HG03064 (cell line): ENCODE measurements at regions not wholly inside any gene's neighbourhood (a gene's known extent, or its start where the extent isn't known, plus 50 kb on each side); places are given as distances from the start of the nearest gene placed in this dataset.
"Not testable (repeated sequence)": the region's sequence is repeated elsewhere in the genome, so short reads cannot be mapped to it uniquely, and the experiment has no call there.

Experiments used
- ATAC-seq: cut with Tn5 transposase; IDR thresholded peaks from one replicate; pipeline ENCODE4 v1.9.1; 2021; ENCODE audit warnings: low read depth; ENCODE audit not compliant: unreplicated experiment

DNA sequence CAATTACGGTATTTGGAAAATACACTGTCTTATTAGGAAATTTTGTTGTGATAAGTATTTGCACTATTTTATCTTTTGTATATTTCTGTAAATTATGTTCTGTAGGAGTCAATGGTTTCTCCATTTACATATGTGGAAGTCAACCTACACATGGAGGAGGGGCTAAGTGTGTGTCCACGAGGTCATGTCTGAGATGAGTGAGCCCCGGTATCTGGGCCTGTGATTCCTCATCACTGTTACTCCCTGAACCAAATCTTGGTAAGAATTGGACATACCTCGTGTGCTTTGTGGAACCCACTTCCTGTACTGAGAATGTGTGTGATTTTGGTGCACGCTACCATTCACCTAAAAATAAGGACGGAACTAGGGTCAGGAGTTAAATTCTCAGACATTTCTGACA, 1105.5 kb downstream of the TMEM121 start:
- no peak for ATAC-seq

DNA sequence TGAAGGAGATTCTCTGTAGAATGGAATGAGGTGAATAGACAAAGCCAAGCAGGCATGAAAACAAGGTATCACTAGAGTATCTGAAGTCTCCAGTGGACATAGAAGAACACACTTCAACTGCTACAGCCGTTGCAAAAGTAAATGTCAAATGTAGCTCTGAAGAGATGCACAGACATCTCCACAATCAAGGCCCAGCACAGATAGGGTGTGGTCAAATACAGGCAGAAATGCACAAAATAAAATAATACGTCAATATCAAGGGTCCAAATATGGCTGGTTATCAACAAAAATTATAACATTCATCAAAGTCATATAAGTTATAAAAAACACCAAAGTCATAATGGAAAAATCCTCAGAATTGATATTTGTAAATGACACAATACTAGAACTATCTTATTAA, 1107.3 kb downstream of the TMEM121 start:
- ATAC-seq, result no peak

DNA sequence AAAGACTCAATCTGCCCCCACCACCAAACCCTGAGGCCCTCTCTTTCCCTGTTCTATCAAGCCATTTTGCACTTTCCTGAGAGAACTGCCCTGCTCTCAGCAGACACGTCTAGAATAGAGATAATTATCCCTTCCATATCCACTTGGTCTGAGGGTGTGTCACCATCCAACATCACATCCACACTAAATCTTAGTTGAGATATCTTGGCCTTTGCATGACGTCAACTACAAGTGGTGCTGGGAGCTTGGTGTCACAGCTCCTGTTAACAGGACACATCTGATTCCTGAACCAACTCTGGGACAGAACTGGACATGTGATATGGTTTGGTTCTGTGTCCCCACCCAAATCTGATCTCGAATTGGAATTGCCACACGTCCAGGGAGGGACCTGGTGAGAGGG, 1109.2 kb downstream of the TMEM121 start:
- no peak for ATAC-seq

DNA sequence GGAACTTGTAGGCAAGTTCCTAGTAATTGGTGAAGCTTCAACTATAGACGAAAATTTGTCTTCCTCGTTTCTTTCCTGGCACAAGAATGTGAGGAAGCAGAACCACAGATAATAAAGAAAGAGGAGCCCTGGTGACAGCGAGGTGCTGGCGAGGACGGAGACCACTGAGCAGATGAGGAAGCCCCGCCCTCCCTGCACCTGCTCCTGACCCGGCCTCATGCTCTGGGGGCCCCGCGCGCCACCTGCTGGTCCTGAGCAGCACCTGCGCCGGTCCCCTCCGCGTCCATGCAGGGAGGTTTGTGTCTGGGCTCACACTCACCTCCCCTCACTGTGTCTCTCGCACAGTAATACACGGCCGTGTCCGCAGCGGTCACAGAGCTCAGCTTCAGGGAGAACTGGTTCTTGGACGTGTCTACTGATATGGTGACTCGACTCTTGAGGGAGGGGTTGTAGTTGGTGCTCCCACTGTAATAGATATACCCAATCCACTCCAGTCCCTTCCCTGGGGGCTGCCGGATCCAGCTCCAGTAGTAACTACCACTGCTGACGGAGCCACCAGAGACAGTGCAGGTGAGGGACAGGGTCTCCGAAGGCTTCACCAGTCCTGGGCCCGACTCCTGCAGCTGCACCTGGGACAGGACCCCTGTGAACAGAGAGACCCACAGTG, 1112.5 kb downstream of the TMEM121 start:
- not testable (repeated sequence) for ATAC-seq

DNA sequence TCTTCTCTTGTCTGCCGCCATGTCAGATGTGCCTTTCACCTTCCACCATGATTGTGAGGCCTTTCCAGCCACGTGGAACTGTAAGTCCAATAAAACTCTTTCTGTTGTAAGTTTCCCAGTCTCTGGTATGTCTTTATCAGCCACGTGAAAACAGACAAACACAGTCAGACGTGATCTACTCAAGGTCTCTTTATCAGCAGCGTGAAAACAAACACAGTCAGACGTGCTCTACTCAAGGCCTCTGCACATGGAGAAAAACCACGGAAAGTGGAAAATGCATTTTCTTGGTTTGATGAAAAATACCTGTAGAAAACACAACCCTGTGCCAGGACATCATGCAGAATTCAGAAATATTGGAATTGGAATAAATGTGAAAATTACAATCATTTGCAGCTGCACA, 1115.7 kb downstream of the TMEM121 start:
- ATAC-seq, result no peak

DNA sequence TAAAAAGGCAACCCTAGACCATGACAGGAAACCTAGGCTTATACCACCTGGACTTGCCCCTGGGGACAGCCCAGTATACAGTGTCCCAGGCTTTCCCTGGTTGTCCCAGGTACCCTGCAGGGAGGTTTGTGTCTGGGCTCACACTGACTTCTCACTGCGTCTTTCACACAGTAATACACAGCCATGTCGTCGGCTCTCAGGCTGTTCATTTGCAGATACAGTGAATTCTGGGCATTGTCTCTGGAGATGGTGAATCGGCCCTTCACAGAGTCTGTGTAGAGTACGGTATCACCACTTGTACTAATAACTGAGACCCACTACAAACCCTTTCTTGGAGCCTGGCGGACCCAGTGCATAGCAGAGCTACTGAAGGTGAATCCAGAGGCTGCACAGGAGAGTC, 1116.6 kb downstream of the TMEM121 start:
- ATAC-seq, result not testable (repeated sequence)

DNA sequence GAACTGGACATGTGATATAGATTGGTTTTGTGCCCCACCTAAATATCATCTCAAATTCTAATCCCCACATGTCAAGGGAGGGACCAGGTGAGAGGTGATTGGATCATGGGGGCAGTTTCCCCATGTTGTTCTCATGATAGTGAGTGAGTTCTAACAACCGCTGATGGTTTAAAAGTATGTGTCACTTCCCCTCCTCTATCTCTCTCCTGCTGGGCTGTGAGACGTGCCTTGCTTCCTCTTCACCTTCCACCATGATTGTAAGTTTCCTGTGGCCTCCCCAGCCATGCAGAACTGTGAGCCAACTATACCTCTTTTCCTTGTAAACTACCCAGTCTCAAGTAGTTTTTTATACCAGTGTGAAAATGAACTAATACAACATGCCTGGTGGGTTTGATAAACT, 1122.5 kb downstream of the TMEM121 start:
- not testable (repeated sequence) for ATAC-seq

DNA sequence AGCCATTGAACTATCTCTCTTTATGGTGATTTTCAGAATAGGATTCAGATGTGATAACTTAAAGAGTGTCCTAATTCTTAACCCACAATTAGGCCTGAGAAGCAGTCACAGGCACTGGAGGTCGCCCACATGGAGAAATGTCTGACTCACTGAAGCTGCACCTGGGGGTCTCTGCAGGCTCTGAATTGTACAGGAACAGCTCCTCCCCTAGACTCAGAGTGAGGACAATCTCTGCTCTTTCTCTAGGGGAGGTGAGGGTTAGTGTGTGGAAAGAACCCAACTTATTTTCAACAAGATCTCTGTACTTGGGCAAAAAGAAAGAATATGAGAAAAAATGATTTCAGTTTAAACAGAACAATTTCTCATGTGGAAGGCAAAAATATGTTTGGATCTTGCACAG, 1124.6 kb downstream of the TMEM121 start:
- ATAC-seq, result no peak

DNA sequence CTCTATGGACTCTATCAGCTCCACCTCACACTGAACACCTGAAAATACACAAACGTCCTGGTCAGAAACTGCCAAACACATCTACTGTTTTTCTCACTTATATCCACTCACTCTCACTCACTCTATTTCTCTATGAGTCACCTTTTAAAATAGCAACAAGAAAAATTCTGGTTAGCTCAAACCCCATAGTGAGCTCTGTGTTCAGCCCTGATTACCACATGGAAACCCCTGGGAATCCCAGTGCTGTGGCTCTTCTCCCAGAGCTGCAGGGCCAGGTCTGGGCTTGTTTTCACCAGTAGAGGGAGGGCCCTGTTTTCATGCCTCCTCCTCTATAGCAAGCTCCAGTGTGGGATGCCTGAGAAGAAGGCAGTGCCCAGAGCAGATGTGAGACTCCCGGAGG, 1126.1 kb downstream of the TMEM121 start:
- ATAC-seq, result no peak

DNA sequence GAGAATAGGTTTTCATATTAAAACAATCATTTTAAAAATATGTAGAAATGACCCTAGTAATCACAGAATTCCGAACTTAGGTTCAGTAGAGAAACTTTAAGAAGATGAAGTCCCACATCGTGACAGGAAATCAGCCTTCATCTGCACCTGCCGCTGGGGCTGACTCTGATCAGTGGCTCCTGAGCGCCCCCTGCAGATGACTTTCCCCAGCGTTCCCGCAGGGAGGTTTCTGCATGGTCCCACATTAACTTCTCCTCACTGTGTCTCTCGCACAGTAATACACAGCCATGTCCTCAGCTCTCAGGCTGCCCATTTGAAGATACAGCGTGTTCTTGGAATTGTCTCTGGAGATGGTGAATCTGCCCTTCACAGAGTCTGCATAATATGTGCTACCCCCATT, 1131.1 kb downstream of the TMEM121 start:
- no peak for ATAC-seq

DNA sequence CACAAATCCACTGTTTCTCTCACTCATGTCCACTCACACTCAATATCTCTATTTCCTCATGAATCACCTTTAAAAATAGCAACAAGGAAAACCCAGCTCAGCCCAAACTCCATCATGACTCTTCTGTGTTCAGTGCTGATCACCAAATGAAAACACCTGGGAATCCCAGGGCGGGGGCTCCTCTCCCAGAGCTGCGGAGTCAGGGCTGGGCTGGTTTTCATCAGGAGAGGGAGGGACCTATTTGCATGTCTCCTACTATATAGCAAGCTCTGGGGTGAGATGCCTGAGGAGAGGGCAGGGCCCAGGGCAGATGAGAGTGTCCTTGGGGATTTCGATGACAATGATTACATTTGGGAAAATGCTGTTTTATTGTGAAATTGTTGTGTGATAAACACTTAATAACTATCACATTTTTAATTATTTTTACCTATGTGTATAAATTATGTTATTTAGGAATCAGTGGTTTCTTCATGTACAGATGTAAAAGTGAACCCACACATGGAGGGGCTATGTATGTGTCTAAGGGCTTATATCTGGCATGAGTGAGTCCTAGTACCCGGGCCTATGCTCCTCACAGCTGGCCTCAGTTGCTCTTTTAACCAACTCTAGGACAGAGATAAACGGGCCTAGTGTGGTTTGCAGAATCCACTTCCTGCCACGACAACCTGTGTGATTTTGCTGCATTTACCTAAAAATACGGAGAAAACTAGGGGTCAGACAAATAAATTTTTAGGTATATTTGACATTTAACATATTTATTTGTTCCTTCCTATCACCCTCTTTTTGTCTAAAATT, 1131.9 kb downstream of the TMEM121 start:
- not testable (repeated sequence) for ATAC-seq

DNA sequence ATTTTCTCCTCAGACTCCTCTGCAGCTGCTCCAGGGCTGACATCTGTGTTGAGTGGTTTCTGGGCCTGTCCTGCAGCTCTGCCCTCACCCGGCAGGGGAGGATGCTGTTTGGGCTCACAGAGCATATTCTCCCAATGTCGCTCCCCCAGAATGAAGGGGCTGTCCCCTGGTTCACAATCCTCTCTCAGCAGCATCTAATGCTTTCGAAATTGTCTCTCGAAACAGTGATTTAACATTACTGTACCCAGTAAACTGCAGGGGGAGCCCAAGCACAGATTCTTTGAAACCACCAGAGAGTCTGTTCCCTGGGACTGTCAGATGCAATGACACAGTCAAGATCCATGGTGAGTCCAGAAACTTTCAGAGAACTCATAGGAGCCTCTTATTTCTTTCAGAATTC, 1135.2 kb downstream of the TMEM121 start:
- not testable (repeated sequence) for ATAC-seq

DNA sequence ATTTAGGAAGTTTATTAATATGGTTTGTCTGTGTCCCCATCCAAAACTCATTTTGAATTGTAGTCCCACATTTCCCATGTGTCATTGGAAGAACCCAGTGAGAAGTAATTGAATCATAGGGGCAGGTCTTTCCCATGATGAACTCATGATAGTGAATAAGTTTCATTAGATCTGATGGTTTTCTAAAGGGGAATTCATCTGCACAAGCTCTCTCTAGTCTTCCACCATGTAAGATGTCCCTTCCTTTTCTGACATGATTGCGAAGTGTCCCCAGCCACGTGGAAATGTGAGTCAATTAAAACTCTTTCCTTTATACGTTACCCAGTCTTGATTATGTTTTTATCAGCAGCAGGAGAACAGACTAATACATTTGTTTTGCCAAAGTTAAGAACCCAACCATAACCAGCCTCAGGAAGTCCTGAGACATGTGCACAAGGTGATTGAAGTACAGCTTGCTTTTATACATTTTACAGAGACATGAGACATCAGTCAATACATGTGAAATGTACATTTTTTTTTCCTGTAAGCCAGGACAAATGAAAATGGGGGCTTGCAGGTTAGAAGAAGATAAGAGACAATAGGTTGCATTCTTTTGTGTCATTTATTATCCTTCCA, 1136.7 kb downstream of the TMEM121 start:
- no peak for ATAC-seq

DNA sequence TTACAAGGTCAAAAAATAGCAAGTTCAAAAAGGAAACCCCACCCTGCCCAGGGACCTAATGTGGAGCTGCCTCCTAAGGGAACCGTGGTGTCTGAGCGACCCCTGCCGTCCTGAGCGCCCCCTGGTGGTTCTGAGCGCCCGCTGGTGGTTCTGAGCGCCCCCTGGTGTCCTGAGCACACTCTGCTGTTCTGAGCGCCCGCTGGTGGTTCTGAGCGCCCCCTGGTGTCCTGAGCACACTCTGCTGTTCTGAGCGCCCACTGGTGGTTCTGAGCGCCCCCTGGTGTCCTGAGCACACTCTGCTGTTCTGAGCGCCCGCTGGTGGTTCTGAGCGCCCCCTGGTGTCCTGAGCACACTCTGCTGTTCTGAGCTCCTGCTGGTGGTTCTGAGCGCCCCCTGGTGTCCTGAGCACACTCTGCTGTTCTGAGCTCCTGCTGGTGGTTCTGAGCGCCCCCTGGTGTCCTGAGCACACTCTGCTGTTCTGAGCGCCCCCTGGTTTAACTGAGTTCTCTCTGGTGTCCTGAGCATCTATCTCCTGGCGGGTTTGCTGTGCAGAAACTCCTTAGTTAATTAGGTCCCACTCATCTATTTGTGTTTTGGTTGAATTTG, 1137.5 kb downstream of the TMEM121 start:
- ATAC-seq, result not testable (repeated sequence)

DNA sequence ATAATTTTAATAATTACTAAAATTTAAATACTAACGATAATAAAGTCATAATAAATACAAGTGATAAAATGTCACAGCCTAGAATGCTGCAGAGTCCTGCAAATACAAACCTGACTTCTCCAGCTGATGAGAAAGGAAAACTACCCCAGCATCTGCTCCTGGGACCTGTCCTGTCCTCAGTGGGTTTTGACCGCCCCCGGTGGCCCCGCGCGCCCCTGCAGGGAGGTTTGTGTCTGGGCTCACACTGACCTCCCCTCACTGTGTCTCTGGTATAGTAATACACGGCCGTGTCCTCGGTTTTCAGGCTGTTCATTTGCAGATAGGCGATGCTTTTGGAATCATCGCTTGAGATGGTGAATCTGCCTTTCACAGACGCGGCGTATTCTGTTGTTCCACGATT, 1139.4 kb downstream of the TMEM121 start:
- no peak for ATAC-seq

DNA sequence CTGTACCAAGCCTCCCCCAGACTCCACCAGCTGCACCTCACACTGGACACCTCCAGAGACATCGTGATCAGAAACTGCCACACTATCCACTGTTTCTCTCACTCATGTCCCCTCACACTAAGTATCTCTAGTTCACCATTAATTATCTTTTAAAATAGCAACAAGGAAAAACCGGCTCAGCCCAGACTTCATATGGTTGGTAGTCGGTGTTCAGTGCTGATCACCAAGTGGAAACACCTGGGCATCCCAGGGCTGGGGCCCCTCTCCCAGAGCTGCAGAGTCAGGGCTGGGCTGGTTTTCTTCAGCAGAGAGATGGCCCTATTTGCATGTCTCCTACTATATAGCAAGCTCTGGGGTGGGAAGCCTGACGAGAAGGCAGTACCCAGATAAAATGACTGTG, 1140.0 kb downstream of the TMEM121 start:
- ATAC-seq, result no peak

DNA sequence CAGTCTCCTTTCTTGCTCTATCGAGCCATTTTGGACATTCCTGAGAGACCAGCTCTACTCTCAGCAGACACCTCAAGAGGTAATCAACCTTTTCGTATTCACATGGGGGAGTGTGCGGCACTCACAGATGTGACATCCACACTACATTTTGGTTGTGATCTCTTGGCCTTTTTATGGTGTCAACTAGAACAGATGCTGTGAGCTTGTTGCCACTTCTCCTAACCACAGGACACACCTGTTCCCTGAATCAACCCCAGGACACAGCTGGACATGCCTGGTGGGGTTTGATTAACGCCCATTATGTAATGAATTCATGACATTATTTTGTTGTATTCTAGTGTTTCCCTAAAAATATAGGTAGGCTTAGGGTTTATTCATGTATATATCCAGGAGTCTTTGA, 1143.6 kb downstream of the TMEM121 start:
- no peak for ATAC-seq

DNA sequence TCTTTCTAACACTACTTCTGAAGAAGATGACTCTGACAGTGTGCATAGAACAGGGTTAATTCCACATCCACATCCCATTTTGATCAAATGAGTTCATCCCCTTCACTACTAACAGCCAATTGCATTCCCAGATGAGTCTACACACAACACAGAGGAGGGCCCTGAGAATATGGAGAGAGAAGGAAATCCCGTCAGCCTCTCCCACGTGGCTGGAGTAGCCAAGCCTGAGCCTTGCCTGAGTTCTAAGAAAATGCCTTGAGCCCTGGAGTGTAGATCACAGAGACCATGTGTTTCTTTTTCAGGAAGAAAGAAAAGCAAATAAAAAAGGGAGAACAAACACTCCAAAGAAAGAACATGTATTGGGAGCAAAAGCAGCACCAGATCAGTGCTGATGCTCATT, 1147.7 kb downstream of the TMEM121 start:
- not testable (repeated sequence) for ATAC-seq

DNA sequence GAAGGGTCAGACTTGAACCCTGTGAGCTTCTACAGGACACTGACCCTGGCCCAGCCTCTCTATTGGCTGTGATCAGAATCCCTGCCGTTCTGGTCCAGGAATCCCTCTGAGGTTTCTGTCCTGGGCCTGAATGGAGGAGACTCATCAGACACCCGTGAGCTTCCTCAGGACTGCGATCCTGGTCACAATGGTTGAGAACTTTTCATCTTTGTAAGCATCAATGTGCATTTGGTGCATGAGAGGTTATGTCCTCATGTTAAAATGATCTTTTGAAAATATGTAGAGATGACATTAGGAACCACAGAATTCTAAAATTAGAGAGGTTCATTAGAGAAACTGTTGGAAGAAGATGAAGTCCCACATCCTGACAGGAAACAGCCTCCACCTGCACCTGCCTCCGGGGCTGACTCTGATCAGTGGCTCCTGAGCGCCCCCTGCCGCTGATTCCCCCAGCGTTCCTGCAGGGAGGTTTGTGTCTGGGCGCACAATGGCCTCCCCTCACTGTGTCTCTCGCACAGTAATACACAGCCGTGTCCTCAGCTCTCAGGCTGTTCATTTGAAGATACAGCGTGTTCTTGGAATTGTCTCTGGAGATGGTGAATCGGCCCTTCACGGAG, 1148.2 kb downstream of the TMEM121 start:
- not testable (repeated sequence) for ATAC-seq

DNA sequence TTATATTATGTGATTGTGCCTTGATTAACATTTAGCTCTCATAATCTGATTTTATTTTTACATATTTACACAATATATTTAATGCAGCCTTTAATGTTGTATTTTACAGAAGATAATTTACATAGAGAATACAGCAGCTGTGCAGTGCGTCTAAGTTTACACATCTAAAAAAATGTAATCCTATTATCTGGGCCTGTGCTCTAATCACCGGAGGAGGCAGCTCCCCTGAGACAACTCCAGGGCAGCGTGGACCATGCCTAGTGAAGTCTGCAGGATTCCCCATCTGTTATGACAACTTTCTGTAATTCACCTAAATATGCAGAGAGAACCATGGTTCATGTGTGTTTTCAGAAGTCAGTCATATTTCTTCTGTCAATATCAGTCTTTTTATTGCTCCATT, 1149.3 kb downstream of the TMEM121 start:
- ATAC-seq, result not testable (repeated sequence)

DNA sequence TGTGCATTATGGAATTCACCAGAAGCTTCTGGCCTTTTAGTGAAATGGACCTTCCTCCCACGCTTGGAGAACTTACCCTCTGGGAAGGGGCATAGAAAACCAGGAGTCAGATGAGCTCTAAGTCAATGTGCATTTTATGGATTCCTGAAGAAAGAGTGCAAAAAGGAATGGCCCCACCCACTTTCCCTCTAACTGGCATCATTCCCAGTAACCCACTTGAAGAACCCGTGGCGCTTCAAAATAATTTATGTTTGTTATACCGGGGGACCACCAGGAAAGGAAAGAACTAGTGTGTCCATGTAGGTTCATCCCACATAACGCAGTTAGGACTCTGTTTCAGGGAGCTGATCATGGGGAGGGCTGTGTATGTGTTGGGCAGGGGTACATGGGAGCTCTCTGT, 1153.4 kb downstream of the TMEM121 start:
- ATAC-seq, result no peak
